WTC11 (cell line): ENCODE measurements at regions not wholly inside any gene's neighbourhood (a gene's known extent, or its start where the extent isn't known, plus 50 kb on each side); places are given as distances from the start of the nearest gene placed in this dataset.

ENCODE experiments used
- ATF2 ChIP-seq: sonication (generic); formaldehyde crosslinking; IDR thresholded peaks from 2 replicates; pipeline ENCODE4 v1.8.1; 2022; ENCODE audit warnings: low read depth, missing genetic modification reagents, borderline replicate concordance
- CBFB ChIP-seq: sonication (generic); formaldehyde crosslinking; IDR thresholded peaks from 2 replicates; pipeline ENCODE4 v1.8.1; 2022; ENCODE audit warnings: mild to moderate bottlenecking, low read depth, missing genetic modification reagents
- TF ChIP-seq, protein P1 (sequence below): fragments of 200-600 bp; IDR thresholded peaks from 2 replicates; pipeline ENCODE4 v1.8.0; 2022; ENCODE audit warnings: antibody characterized with exemption

- TF ChIP-seq, protein P1, sequence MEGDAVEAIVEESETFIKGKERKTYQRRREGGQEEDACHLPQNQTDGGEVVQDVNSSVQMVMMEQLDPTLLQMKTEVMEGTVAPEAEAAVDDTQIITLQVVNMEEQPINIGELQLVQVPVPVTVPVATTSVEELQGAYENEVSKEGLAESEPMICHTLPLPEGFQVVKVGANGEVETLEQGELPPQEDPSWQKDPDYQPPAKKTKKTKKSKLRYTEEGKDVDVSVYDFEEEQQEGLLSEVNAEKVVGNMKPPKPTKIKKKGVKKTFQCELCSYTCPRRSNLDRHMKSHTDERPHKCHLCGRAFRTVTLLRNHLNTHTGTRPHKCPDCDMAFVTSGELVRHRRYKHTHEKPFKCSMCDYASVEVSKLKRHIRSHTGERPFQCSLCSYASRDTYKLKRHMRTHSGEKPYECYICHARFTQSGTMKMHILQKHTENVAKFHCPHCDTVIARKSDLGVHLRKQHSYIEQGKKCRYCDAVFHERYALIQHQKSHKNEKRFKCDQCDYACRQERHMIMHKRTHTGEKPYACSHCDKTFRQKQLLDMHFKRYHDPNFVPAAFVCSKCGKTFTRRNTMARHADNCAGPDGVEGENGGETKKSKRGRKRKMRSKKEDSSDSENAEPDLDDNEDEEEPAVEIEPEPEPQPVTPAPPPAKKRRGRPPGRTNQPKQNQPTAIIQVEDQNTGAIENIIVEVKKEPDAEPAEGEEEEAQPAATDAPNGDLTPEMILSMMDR: no peak
- TF ChIP-seq ATF2: no peak
- TF ChIP-seq CBFB (CRISPR knock-in tag): no peak
These were observed 538.0 kb downstream of the PTPRU start for GRCh38 chr1:29774355-29774754.
